H4 (cell line): ENCODE measurements at regions not wholly inside any gene's neighbourhood (a gene's known extent, or its start where the extent isn't known, plus 50 kb on each side); places are given as distances from the start of the nearest gene placed in this dataset.
"Not testable (repeated sequence)": the region's sequence is repeated elsewhere in the genome, so short reads cannot be mapped to it uniquely, and the experiment has no call there.

Experiments used
- DNase-seq: peaks from one replicate; pipeline ENCODE4 v3.0.0-alpha.2; 2015; ENCODE audit warnings: low spot score

GRCh38 chr2:176569574-176569973, 300.3 kb downstream of the MTX2 start:
- no peak for DNase-seq

GRCh38 chr2:176573612-176574483, 304.6 kb downstream of the MTX2 start:
- DNase-seq = no peak

GRCh38 chr2:176574484-176575236, 305.4 kb downstream of the MTX2 start:
- no peak for DNase-seq

GRCh38 chr2:176575237-176575744, 306.0 kb downstream of the MTX2 start:
- DNase-seq = no peak

GRCh38 chr2:176577054-176577453, 307.8 kb downstream of the MTX2 start:
- no peak for DNase-seq

- DNase-seq = not testable (repeated sequence)
These were observed 309.1 kb downstream of the MTX2 start for GRCh38 chr2:176578292-176578691.

- DNase-seq = no peak
These were observed 310.4 kb downstream of the MTX2 start for GRCh38 chr2:176579608-176580007.

GRCh38 chr2:176581557-176582165, 312.4 kb downstream of the MTX2 start:
- DNase-seq = no peak

- no peak for DNase-seq
These were observed 312.9 kb downstream of the MTX2 start for GRCh38 chr2:176582176-176582575.

GRCh38 chr2:176582990-176583481, 313.8 kb downstream of the MTX2 start:
- DNase-seq = peak; percentile 90

- peak; percentile 69 for DNase-seq
These were observed 314.4 kb downstream of the MTX2 start for GRCh38 chr2:176583607-176584006.

- no peak for DNase-seq
These were observed 315.1 kb downstream of the MTX2 start for GRCh38 chr2:176584333-176584732.

- DNase-seq = no peak
These were observed 316.0 kb downstream of the MTX2 start for GRCh38 chr2:176585291-176585690.

GRCh38 chr2:176585791-176586190, 316.5 kb downstream of the MTX2 start:
- DNase-seq = no peak

- DNase-seq = no peak
These were observed 320.0 kb downstream of the MTX2 start for GRCh38 chr2:176589287-176589686.

- no peak for DNase-seq
These were observed 320.7 kb downstream of the MTX2 start for GRCh38 chr2:176589825-176590440.

GRCh38 chr2:176592216-176592615, 323.0 kb downstream of the MTX2 start:
- DNase-seq = no peak

- DNase-seq = peak; percentile 7
These were observed 326.7 kb downstream of the MTX2 start for GRCh38 chr2:176595986-176596385.

GRCh38 chr2:176597916-176598315, 328.7 kb downstream of the MTX2 start:
- no peak for DNase-seq

- DNase-seq = no peak
These were observed 329.1 kb downstream of the MTX2 start for GRCh38 chr2:176598351-176598750.

GRCh38 chr2:176599796-176600485, 330.7 kb downstream of the MTX2 start:
- no peak for DNase-seq
